ENCODE measurements at regions not wholly inside any gene's neighbourhood (a gene's known extent, or its start where the extent isn't known, plus 50 kb on each side); places are given as distances from the start of the nearest gene placed in this dataset.

DNA sequence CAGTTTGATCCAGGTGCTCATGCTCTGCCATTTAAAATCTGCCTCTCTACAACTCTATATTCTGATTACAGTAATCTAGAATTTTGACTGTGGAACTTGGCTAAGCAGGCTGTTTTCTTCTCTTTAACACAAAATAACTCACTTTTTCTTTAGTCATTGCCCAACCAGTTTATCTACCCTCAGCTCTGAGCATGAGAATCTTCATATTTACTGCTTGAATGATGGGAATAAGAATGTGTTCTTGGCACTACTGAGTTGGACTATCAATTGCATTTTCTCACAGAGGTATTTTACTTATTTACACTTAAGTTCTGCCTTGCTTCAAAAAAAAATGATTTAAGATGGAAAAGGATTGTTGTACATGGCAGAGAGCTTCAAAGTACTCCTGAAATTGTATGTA lies 301.1 kb downstream of the CCDC85A start:
- ATAC-seq (no peak), DNase-seq (ENCODE audit: low read depth, low spot score) (no peak)
- Histone ChIP-seq H3K4me3 (ENCODE audit: low read depth in 2 of 2, low read length in 2 of 2) (no peak overlapping the region), H3K4me1 (ENCODE audit: control insufficient read depth, insufficient read depth, low read length) (no peaks in the 10 kb centered on the region), H3K9me3 (ENCODE audit: control insufficient read depth, insufficient read depth, low read depth, low read length) (no peaks in the 10 kb centered on the region), H3K36me3 (ENCODE audit: control insufficient read depth, insufficient read depth, low read length) (no peaks in the 10 kb centered on the region), H3K27ac (ENCODE audit: low read length) (no peak overlapping the region), H3K27me3 (ENCODE audit: control insufficient read depth, insufficient read depth, low read length) (no peaks in the 10 kb centered on the region)
- POLR2A ChIA-PET = no interaction called here
- intact Hi-C loops (cut with micrococcal nuclease; ENCODE audit: unreplicated experiment) = no loop called here
- CTCF ChIA-PET = no interaction called here
- no TSS peak for BruUV-seq (replicated peaks)
- in situ Hi-C loops (cut with HindIII; ENCODE audit: low pct_unique_long_range_greater_than_20kb, low sequenced_read_pairs) = no loop called here
- TF ChIP-seq, protein P1, sequence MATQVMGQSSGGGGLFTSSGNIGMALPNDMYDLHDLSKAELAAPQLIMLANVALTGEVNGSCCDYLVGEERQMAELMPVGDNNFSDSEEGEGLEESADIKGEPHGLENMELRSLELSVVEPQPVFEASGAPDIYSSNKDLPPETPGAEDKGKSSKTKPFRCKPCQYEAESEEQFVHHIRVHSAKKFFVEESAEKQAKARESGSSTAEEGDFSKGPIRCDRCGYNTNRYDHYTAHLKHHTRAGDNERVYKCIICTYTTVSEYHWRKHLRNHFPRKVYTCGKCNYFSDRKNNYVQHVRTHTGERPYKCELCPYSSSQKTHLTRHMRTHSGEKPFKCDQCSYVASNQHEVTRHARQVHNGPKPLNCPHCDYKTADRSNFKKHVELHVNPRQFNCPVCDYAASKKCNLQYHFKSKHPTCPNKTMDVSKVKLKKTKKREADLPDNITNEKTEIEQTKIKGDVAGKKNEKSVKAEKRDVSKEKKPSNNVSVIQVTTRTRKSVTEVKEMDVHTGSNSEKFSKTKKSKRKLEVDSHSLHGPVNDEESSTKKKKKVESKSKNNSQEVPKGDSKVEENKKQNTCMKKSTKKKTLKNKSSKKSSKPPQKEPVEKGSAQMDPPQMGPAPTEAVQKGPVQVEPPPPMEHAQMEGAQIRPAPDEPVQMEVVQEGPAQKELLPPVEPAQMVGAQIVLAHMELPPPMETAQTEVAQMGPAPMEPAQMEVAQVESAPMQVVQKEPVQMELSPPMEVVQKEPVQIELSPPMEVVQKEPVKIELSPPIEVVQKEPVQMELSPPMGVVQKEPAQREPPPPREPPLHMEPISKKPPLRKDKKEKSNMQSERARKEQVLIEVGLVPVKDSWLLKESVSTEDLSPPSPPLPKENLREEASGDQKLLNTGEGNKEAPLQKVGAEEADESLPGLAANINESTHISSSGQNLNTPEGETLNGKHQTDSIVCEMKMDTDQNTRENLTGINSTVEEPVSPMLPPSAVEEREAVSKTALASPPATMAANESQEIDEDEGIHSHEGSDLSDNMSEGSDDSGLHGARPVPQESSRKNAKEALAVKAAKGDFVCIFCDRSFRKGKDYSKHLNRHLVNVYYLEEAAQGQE (IDR thresholded peaks at IDR 0.05; ENCODE audit: insufficient read depth in 1 of 2, low read depth in 2 of 2, low read length in 1 of 2) = no peak
- no peak for TF ChIP-seq POLR2AphosphoS5 (IDR thresholded peaks at IDR 0.05; ENCODE audit: low read depth, low read length)

DNA sequence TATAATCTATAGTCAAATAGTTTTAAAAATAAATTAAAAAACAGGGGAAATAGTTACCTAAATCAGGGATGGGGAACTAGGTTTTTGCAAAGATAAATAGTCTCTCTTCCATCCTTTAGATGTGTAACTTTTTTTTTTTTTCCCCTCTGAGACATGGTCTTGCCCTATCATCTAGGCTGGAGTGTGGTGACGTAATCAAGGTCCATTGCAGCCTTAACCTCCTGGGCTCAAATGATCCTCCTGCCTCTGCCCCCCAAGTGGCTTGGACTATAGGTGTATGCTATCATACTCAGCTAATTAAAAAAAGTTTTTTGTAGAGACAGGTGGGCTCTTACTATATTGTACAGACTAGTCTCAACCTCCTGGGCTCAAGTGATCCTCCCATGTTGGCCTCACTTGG lies 316.5 kb downstream of the CCDC85A start:
- ATAC-seq = no peak
- BruUV-seq (replicated peaks) = no TSS peak
- Histone ChIP-seq H3K36me3 (ENCODE audit: control insufficient read depth, insufficient read depth, low read length) (no peaks in the 10 kb centered on the region), H3K4me1 (ENCODE audit: control insufficient read depth, insufficient read depth, low read length) (no peaks in the 10 kb centered on the region), H3K9me3 (ENCODE audit: control insufficient read depth, insufficient read depth, low read depth, low read length) (no peaks in the 10 kb centered on the region), H3K27me3 (ENCODE audit: control insufficient read depth, insufficient read depth, low read length) (no peaks in the 10 kb centered on the region), H3K27ac (ENCODE audit: low read length) (no peak overlapping the region), H3K4me3 (ENCODE audit: low read depth in 2 of 2, low read length in 2 of 2) (no peak overlapping the region)
- TF ChIP-seq, protein P1 (IDR thresholded peaks at IDR 0.05; ENCODE audit: insufficient read depth in 1 of 2, low read depth in 2 of 2, low read length in 1 of 2) = no peak
- TF ChIP-seq POLR2AphosphoS5 (IDR thresholded peaks at IDR 0.05; ENCODE audit: low read depth, low read length) (no peak), SIN3A (IDR thresholded peaks at IDR 0.05; ENCODE audit: borderline replicate concordance, insufficient read depth, low read depth, low read length) (no peak), TCF7L2 (IDR thresholded peaks at IDR 0.05; ENCODE audit: low read depth, low read length) (no peak)
- TF ChIP-seq, protein P2, sequence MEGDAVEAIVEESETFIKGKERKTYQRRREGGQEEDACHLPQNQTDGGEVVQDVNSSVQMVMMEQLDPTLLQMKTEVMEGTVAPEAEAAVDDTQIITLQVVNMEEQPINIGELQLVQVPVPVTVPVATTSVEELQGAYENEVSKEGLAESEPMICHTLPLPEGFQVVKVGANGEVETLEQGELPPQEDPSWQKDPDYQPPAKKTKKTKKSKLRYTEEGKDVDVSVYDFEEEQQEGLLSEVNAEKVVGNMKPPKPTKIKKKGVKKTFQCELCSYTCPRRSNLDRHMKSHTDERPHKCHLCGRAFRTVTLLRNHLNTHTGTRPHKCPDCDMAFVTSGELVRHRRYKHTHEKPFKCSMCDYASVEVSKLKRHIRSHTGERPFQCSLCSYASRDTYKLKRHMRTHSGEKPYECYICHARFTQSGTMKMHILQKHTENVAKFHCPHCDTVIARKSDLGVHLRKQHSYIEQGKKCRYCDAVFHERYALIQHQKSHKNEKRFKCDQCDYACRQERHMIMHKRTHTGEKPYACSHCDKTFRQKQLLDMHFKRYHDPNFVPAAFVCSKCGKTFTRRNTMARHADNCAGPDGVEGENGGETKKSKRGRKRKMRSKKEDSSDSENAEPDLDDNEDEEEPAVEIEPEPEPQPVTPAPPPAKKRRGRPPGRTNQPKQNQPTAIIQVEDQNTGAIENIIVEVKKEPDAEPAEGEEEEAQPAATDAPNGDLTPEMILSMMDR (IDR thresholded peaks at IDR 0.05) = no peak
- DNase-seq (ENCODE audit: low read depth, low spot score) = no peak
- POLR2A ChIA-PET = no interaction called here
- in situ Hi-C loops (cut with HindIII; ENCODE audit: low pct_unique_long_range_greater_than_20kb, low sequenced_read_pairs) (no loop called here), intact Hi-C loops (cut with micrococcal nuclease; ENCODE audit: unreplicated experiment) (no loop called here)
- CTCF ChIA-PET = no interaction called here

All from Panc1 (cell line).